Smooth muscle cell (in vitro differentiated cells): ENCODE measurements at regions not wholly inside any gene's neighbourhood (a gene's known extent, or its start where the extent isn't known, plus 50 kb on each side); places are given as distances from the start of the nearest gene placed in this dataset.

Experiments used
- DNase-seq: peaks from one replicate; lab custom pipeline; 2025; ENCODE audit not compliant: unreplicated experiment; lab: John Stamatoyannopoulos, UW
- H2AFZ ChIP-seq: fragments of 200-600 bp; sonication (generic); 2 replicates; pipeline ENCODE4 v1.6.0; 2016; ENCODE audit warnings: antibody characterized with exemption, low read depth, mild to moderate bottlenecking
- H3F3A ChIP-seq: fragments of 200-600 bp; sonication (generic); 2 replicates; pipeline ENCODE4 v1.6.0; 2017; ENCODE audit warnings: antibody characterized with exemption, low read depth
- H3K27ac ChIP-seq: fragments of 200-600 bp; sonication (generic); 2 replicates; pipeline ENCODE4 v1.5.1; 2016; ENCODE audit warnings: low read depth, mild to moderate bottlenecking
- H3K27me3 ChIP-seq: fragments of 200-600 bp; sonication (generic); 2 replicates; pipeline ENCODE4 v1.6.1; 2016; ENCODE audit warnings: low read depth, mild to moderate bottlenecking
- H3K36me3 ChIP-seq: fragments of 200-600 bp; sonication (generic); 2 replicates; pipeline ENCODE4 v1.5.1; 2016; ENCODE audit warnings: low read depth
- H3K4me1 ChIP-seq: fragments of 200-600 bp; sonication (generic); 2 replicates; pipeline ENCODE4 v1.5.1; 2016; ENCODE audit warnings: low read depth
- H3K4me2 ChIP-seq: fragments of 200-600 bp; sonication (generic); 2 replicates; pipeline ENCODE4 v1.6.0; 2016; ENCODE audit warnings: mild to moderate bottlenecking
- H3K4me3 ChIP-seq: fragments of 200-600 bp; sonication (generic); 2 replicates; pipeline ENCODE4 v1.5.1; 2016; ENCODE audit warnings: mild to moderate bottlenecking
- H3K79me2 ChIP-seq: fragments of 200-600 bp; sonication (generic); 2 replicates; pipeline ENCODE4 v1.6.0; 2016; ENCODE audit warnings: low read depth, mild to moderate bottlenecking
- H3K9ac ChIP-seq: fragments of 200-600 bp; sonication (generic); 2 replicates; pipeline ENCODE4 v1.6.0; 2016; ENCODE audit warnings: low read depth
- H3K9me3 ChIP-seq: fragments of 200-600 bp; sonication (generic); replicated peaks from 2 replicates; pipeline ENCODE4 v1.5.1; 2016; ENCODE audit warnings: low read depth
- H4K20me1 ChIP-seq: fragments of 200-600 bp; sonication (generic); 2 replicates; pipeline ENCODE4 v1.6.0; 2016; ENCODE audit warnings: low read depth
- WGBS: methylation state at CpG from one replicate; pipeline ENCODE4 v1.1.7; 2016; ENCODE audit warnings: low lambda C conversion rate; 5-methylcytosine and 5-hydroxymethylcytosine counted together
- TF ChIP-seq, protein P1 (sequence below): fragments of 200-600 bp; sonication (generic); IDR thresholded peaks from 2 replicates; pipeline ENCODE4 v1.5.1; 2017; ENCODE audit warnings: borderline replicate concordance, mild to moderate bottlenecking, antibody characterized with exemption; ENCODE audit not compliant: insufficient read depth, poor library complexity, severe bottlenecking

DNA sequence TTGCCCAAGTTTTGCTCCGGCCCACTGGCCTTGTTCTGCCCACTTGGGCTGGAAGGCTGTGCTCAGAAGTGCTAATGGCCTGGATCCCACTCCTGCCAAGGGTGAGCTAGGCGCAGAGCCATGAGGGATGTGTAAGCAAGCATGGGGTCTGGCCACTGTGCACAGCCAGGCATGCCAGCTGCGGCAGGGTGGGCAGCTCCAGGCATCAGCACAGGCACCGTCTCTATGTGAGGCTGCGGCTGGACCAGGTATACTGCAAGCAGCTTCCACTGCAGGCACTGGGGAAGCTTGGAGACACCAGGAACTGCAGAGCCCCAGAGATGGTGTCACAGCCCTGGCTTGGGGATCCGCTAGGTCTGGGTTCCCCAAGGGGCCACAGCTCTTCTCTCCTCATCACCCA is 264.9 kb downstream of the LRIG3 start:
- no peak for DNase-seq
- Histone ChIP-seq H3K4me3 (no peak overlapping the region), H3K27ac (no peak overlapping the region), H2AFZ (no peak overlapping the region), H3K4me2 (no peak overlapping the region), H3K79me2 (no peaks in the 10 kb centered on the region), H3K9me3 (no peaks in the 10 kb centered on the region), H3F3A (no peaks in the 10 kb centered on the region), H3K36me3 (no peaks in the 10 kb centered on the region), H4K20me1 (no peaks in the 10 kb centered on the region), H3K4me1 (no peaks in the 10 kb centered on the region), H3K9ac (no peak overlapping the region), H3K27me3 (no peaks in the 10 kb centered on the region)
- TF ChIP-seq, protein P1, sequence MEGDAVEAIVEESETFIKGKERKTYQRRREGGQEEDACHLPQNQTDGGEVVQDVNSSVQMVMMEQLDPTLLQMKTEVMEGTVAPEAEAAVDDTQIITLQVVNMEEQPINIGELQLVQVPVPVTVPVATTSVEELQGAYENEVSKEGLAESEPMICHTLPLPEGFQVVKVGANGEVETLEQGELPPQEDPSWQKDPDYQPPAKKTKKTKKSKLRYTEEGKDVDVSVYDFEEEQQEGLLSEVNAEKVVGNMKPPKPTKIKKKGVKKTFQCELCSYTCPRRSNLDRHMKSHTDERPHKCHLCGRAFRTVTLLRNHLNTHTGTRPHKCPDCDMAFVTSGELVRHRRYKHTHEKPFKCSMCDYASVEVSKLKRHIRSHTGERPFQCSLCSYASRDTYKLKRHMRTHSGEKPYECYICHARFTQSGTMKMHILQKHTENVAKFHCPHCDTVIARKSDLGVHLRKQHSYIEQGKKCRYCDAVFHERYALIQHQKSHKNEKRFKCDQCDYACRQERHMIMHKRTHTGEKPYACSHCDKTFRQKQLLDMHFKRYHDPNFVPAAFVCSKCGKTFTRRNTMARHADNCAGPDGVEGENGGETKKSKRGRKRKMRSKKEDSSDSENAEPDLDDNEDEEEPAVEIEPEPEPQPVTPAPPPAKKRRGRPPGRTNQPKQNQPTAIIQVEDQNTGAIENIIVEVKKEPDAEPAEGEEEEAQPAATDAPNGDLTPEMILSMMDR = no peak
- 78% methylated on average over 6 of the region's 6 CpGs for WGBS

DNA sequence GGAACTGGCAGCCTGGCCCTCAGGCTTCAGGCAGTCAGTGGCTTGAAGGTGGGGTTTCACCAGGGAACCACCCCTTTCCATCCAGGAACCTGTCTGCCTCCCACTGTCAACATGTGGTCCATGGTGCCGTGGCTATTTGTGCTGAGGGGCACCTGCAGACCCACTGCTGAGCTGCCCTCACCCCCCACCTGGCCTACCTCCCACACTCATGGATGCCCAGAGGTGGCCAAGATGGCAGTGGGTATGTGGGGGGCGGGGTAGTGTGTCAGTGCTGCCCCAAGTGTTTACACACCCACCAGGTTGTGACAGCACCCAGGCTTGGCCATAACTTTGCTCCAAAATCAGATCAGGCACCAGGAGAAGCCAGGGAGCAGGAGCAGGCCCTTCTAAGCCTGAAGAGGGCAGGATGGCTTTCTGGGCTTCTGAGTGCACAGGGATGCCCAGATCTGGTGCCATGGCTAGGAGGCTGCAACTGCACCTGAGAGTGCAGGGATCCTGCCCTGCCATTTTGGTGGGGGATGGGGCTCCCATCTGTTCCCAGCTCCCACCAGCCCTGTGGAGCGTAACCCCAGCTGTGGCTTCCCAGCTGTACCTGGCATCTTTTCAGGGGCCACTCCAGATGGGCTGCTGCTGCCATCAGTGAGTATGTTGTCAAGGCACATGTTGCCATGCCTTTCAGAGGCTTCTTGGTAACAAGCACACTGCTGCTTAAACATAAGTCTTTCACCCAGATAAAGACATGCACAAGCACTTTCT is 263.9 kb downstream of the LRIG3 start:
- H3K4me2 ChIP-seq = no peak overlapping the region
- WGBS = 98% methylated on average over 3 of the region's 3 CpGs
- DNase-seq = no peak
- H3K9ac ChIP-seq = no peak overlapping the region
- H2AFZ ChIP-seq = no peak overlapping the region
- H4K20me1 ChIP-seq = no peaks in the 10 kb centered on the region
- no peaks in the 10 kb centered on the region for H3K36me3 ChIP-seq
- no peaks in the 10 kb centered on the region for H3K9me3 ChIP-seq
- H3F3A ChIP-seq = no peaks in the 10 kb centered on the region
- no peaks in the 10 kb centered on the region for H3K4me1 ChIP-seq
- H3K4me3 ChIP-seq = no peak overlapping the region
- TF ChIP-seq, protein P1 = no peak
- H3K79me2 ChIP-seq = no peaks in the 10 kb centered on the region
- H3K27ac ChIP-seq = no peak overlapping the region
- no peaks in the 10 kb centered on the region for H3K27me3 ChIP-seq

DNA sequence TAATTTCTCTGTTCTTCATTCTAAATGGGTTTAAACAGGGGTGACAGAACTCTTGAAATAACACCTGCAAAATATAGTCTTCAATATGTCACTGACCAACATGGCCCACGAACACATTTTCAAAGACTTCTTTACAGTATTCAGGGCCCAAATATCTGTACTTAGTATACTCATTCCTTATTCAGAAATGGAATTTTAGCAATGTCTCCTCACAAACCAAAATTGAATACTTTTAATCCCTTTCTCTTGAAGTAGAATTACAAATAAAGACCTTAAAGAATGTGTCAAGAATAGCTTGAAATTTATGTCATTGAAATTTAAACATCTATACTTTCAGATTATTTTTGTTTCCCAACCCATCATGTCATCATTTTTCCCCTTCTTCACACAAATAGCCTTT is 263.1 kb downstream of the LRIG3 start:
- no peaks in the 10 kb centered on the region for H3K4me1 ChIP-seq
- H3F3A ChIP-seq = no peaks in the 10 kb centered on the region
- no peak for DNase-seq
- H3K36me3 ChIP-seq = no peaks in the 10 kb centered on the region
- H2AFZ ChIP-seq = no peak overlapping the region
- no peaks in the 10 kb centered on the region for H3K9me3 ChIP-seq
- no peak overlapping the region for H3K9ac ChIP-seq
- TF ChIP-seq, protein P1 = no peak
- H3K27me3 ChIP-seq = no peaks in the 10 kb centered on the region
- H3K4me3 ChIP-seq = no peak overlapping the region
- no peak overlapping the region for H3K27ac ChIP-seq
- whole genome bisulfite sequencing = 52% methylated on average over 1 of the region's 1 CpG
- no peaks in the 10 kb centered on the region for H4K20me1 ChIP-seq
- H3K79me2 ChIP-seq = no peaks in the 10 kb centered on the region
- H3K4me2 ChIP-seq = no peak overlapping the region

DNA sequence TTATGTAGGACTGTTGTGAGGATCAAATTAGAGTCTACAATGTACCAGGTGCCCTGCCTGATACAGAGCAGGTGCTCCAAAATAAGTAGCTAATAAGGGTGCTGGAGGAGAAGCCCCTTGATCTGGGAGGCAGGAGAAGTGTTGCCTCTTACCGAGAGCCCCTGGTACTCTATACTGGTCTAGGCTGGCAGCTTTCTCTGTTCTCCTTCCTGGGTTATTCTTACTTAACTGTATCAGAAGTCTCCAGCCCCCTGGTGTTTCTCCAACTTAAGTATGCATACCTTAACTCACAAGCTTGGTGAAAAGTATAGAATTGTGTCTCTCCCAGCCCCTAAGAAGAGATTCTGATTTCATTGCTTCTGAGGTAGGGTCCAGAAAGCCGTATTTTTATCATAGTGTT is 254.9 kb downstream of the LRIG3 start:
- Histone ChIP-seq H3K4me1 (peaks cover 5% of the 10 kb centered on the region), H3K9me3 (no peaks in the 10 kb centered on the region), H2AFZ (no peak overlapping the region), H3K27me3 (no peaks in the 10 kb centered on the region), H3K36me3 (no peaks in the 10 kb centered on the region), H3K27ac (no peak overlapping the region), H3K9ac (no peak overlapping the region), H4K20me1 (no peaks in the 10 kb centered on the region), H3K79me2 (no peaks in the 10 kb centered on the region), H3K4me3 (no peak overlapping the region), H3F3A (no peaks in the 10 kb centered on the region), H3K4me2 (no peak overlapping the region)
- TF ChIP-seq, protein P1 = no peak
- DNase-seq = no peak
- WGBS = 77% methylated on average over 2 of the region's 2 CpGs
